Activated CD8-positive, alpha-beta memory T cell treated with anti-CD3 and anti-CD28 coated beads, Interleukin-2, amount 50 U/mL, for 48 hours (primary cell): ENCODE measurements at regions not wholly inside any gene's neighbourhood (a gene's known extent, or its start where the extent isn't known, plus 50 kb on each side); places are given as distances from the start of the nearest gene placed in this dataset.

Source experiments
- DNase-seq: peaks from one replicate; pipeline ENCODE4 v3.0.0-alpha.2; 2020

DNA sequence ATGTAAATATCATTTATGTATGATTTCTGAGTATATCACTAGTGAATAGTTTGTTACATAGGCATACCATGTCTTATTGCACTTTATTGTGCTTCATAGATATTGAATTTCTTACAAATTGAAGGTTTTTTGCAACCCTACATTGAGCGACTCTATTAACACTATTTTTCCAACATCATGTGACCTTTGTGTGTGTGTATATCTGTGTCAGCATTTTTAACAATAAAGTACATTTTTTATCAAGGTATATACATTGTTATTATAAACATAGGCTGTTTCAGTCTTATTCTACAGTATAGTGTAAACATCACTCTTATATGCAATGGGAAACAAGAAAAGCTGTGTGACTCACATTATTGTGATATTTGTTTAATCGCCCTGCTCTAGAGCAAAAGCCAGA is 1944.9 kb downstream of the TP53TG3F start:
- no peak for DNase-seq

DNA sequence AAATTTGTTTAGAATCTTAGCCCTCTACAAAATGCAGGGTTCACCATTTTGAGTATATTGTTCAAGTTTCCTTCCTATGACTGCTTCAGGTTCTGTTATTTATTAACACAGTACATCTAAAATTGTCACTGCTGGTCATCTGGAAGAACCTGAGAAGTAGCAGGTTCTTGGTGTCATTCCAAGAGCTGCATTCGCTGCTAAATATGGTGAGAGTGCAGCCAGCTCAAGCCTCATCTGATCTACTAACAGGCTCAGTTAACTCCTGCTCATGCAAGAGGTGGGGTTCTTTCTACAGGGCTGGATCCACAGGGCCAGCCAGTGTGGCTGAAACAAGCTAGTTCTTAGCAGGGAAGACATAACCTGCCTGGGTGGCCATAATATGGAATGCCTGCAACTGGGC is 1946.1 kb downstream of the TP53TG3F start:
- no peak for DNase-seq

DNA sequence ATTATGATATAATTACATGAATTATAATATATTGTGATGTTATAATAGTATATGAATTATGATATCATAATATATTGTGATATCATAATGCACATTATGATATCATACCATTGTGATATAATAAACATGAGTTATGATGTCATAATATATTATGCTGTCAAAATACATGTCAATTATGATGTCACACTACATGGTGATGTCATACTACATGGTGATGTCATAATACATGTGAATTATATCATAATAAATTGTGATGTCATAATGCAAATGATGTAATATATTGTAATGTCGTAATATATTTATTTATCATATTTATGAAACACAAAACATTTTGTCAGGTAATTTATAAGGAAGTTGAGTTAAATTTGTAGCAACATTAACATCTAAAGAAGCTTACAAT is 1950.1 kb downstream of the TP53TG3F start:
- no peak for DNase-seq

DNA sequence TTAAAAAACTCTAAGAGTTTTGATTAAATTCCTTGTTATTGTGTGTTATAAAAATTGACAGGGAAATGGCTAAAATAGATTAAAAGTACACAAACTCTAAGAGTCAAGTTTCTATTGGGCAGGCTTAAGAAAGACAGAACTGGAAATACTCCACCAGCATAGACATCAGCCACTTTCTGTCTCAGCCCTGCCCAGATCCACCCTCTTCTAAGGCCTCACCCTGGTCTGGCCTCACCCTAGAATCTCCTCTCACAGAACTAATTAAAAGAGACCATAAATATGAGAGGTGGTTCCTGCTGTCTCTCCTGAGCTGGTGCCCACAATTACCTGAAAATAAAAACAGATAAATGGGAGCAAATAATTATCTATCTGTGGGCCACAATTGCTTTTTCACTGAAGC is 1951.0 kb downstream of the TP53TG3F start:
- no peak for DNase-seq

DNA sequence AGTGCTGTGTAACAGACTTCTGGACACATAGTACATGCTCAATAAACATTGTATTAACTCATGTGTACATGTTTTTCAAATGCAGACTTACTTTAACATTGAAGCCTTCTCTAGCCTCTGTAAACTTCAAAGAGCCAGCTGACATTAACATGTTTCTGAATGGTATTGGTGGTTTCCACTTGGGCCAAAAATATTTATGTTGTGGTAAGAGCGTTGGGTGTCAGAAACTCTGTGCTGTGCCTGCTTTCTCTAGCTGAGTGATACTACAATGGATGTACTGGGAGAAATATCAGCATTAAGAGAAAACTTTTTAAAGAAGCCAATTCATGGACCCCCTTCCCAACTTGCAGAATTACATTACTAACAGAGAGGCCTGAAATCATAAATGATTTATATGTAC is 1951.7 kb downstream of the TP53TG3F start:
- DNase-seq: no peak

DNA sequence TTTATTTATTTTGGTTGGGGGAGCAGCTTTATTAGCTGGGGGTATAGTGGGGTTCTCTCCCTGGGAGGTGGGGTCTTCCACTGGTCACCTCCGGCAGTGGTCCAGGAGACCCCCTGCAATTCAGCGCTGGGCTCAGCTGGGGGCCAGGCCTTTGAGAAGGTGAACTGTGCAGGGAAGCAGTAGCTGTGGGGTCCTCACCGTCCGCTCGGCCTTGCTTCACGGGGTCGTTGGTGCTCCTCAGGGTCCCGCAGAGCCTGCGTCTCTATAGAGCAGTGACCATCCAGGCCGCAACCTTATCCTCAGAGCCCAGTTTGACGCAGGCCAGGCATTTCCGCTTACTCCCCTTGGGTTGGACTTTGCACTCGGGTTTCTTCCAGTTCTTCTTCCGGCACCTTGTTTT is 1954.7 kb downstream of the TP53TG3F start:
- DNase-seq: no peak

DNA sequence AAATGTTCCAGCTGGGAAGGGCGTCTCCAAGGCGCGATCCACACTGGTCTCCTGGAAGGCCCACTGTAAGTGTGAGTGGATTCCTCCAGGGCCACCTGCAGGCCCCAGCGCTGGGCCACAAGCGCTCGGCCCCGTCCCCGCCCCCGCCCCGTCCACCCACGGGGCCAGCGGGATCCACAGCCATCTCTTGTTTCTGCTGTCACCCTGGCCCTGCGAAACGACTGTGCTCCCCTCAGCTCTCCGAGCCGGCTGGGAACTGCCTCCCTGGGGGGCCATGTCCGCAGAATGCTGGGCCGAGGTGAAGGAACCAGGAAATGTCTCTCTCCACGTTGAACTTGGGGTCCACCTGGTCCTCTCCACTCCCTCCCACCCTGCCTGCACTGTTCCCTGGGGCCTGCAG is 1955.2 kb downstream of the TP53TG3F start:
- DNase-seq: no peak

DNA sequence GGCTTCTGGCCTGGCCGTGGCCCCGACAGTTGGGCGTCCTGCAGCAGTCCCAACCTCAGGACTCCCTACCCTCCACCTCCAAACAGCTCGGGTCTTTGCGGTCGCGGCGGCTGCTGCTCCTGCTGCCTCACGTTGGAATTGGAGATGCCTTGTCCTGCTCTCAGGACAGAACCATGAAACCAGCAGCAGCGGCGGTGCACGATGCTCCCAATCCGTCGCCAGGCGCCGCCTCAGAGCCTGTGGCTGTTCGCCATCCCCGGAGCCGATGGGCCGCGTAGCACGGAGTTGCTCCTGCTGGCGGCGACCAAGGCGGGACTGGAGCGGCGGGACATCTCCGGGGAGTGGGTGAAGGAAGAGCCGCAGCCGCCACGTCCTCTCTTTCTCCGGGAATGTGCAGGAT is 1965.9 kb downstream of the TP53TG3F start:
- no peak for DNase-seq

DNA sequence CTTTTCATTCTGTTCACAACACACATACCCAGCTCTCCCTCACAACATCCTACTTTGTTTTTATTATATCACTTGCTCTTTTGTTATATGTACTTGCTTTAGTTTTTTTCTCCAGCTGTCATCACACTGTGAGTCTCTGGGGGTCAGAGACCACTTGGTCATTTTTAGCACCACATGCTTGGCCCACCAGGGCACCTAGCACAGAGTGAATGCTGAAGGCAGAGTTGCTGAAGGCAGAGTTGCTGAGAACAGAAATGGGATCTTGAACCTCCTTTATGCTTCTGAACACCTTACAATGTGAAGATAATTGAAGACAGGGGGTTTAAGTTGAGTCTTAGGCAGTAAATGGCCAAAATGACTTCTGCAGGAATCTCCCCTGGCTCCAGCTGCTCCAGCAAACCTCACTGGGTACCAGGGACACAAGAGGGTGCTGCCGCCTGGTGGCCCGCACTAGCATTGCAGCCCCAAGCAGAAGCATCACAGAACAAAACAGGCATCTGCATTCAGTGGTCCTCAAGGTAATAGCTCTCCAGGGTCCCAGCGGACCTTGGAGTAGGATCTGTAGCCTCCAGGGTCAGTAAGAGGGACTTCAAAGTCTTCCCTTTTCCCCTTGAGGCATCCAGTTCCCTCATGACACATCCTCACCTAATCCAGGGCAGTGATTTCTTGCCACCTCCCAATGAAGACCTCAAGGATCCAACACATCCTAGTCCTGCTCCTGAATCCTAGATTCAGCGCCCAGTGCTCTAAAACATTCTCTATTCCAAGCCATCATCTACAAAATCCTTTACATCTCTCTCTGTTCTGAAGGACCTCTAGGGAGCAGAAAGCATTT is 1972.6 kb downstream of the TP53TG3F start:
- DNase-seq: no peak

DNA sequence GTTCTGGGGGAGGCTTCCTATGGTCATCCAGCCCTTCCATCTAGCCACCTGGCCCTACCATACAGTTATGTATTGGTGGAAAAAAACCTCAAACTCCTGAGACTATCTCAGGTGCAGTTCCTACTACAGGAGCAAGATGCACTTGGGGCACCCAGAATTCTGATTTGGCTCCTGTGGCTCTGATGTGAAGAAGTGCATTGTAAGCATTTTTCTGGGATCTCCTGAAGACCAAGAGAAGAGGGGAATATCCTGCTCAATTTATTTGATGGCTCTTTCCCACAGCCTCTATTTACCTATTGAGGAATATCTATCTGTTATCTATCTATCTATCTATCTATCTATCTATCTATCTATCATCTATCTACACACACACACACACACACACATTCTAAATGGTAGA is 1981.5 kb downstream of the TP53TG3F start:
- DNase-seq: no peak

DNA sequence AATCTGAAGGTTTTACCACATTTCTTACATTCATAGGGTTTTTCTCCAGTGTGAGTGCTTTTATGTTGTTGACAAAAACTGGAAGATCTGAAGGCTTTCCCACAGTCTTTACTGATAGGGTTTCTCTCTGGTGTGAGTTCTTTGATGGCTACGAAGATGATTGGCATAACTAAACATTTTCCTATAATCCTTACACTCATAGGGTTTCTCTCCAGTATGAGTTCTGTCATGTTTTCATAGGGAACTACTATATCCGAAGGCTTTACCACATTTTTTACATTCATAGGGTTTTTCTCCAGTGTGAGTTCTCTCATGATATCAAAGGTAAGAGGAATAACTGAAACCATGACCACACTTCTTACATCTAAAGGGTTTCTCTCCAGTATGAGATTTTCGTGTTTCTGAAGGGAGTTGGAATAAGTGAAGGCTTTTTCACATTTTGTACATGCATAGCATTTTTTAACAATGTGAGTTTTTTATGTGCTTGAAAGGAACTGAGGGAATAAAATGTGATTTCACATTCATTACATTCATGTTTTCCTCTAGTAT is 1987.7 kb downstream of the TP53TG3F start:
- DNase-seq: no peak

DNA sequence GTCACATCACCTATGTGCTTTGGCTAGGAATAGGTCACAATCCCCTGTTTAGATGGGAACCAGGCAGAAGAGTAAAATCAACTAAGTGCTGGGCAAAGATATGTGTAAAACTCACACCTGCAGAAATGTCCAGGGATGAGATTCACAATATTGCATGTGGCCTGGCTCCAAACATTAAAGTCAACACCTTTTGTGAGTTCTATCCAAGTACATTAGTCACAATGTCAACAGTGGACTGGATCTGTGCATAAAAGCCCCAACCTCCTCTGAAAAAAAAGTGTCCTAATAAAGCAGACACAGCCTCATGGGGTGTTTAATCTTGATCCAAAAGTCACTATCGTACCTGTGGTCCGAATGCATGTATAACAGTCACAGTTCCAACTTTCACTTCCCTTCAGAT is 1990.3 kb downstream of the TP53TG3F start:
- no peak for DNase-seq

DNA sequence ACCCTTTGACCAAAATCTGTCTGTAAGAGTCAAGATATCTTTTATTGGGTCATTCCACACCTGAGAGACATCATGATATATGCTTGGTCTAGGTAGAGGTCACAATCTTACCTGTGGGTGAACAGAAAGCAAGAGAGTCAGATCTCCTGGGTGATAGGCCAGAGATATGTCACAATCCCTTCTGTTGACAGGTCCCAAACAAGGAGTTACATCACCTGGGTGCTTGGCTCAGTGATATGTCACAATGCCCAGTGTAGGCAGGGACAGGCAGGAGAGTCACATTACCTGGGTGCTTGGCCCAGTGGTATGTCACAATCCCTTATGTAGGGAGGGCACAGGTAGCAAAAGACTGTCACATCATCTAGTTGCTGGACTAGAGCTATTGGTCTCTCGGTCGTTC is 1991.2 kb downstream of the TP53TG3F start:
- DNase-seq: no peak

DNA sequence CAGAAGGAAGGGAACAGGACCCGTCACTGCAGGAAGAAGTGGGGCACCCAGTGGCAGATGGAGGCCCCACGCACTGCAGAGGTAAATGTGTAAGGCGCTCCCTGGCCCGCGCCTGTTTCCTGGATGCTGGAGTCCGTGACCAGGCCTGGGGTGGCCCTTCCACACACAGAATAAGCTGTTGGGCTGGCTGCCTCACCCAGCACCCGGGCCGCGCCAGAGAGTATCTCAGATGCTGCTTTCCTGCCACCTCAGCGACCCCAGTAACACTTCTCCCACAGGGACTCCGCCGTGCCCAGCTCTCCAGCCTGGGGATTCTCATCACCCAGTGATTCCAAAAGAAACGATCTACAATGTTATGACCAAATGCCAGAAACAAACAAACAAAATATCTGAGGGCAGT is 1993.1 kb downstream of the TP53TG3F start:
- no peak for DNase-seq

DNA sequence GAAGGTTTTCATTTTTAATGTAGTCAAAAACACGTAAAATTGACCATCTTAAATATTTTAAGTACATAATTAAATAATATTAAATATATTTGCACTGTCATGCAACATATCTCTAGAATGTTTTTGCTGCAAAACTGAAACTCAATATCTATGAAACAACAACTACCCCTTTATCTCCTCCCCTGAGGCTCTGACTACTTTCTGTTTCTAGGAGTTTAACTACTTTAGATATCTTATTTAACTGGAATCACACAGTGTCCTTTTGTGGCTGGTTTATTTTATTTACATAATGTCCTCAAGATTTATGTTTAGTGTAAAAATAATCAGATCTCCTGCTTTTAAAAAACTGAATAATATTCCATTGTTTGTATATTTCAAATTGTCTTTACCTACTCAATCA is 2003.9 kb downstream of the TP53TG3F start:
- DNase-seq: no peak

DNA sequence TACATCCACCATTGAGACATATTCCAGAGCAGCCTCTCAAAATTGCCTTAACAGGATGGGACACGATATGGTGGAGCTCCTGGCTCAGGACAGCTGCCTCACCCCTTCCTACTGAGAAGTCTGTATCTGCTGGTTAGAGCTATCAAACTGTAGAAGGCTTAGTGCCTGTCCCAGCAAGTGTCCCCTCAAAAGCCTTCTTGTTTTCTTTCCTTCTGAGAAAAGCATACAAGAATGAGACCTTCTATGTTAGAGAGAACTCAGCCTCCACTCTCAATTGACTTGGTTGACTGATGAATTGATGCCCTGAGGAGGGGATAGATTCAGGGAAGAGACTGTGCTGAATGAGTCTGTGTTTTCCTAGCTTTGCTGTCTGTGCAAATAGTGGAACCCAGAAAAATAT is 2020.9 kb downstream of the TP53TG3F start:
- no peak for DNase-seq

DNA sequence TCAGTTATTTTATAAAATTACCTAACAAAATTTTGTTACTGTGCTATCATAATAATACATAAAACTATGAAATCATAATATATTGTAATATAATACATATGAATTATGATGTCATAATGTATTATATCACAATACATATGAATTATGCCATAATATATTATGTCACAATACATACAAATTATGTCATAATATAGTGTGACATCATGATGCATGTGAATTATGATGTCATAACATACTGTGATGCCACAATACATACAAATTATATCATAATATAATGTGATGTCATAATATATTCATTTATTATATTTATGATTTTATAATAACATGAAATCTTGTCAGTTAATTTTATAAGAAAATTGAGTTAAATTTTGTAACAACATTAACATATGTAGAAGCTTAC is 2021.6 kb downstream of the TP53TG3F start:
- no peak for DNase-seq

DNA sequence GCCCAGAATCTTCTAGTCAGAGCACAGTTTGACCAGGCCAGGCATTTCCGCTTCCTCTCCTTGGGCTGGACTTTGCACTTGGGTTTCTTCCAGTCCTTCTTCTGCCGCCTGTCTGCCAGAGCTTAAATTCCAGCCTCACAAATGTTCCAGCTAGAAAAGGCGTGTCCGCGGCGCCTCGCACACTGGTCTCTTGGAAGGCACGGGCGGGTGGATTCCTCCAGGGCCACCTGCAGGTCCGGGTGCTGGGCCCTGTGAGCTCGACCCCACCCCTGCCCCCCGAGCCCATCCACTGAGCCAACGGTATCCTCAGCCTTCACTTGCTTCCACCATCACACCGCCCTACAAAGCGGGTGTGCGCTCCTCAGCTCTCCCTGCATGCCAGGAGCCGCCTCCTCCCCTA is 2026.5 kb downstream of the TP53TG3F start:
- no peak for DNase-seq

DNA sequence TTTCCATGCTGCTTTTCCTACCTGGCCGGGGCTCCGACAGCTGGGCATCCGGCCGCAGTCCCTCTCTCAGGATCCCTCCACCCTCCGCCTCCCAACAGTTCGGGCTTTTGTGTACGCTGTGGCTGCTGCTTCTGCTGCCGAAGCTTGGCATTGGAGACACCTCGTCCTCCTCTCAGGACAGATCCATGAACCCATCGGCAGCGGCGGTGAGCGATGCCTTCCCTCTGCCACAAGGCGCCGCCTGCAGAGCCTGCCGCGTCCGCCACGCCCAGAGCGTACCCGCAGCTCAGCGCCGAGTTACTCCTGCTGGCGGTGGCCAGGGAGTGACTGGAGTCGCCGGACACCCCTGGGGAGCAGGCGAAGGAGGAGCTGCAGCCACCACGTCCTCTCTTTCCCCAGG is 2032.8 kb downstream of the TP53TG3F start:
- DNase-seq: no peak

DNA sequence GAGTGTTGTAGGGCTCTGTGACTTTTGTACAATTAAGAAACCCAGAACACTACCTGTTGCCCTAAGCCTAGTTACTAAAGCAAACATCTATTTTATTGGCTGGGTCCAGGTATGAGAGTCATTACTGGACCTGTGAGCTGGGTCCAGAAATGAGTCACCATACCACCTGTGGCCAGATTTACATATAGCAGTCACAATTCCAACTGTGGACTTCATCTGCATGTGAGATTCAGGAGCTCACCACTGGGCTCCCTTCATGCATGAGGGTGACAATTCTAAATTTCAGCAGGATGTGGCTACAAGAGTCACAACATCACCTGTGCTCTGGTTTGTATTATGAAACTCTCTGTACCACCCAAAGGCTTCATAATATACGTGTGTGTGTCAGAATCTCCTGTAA is 2038.0 kb downstream of the TP53TG3F start:
- no peak for DNase-seq

DNA sequence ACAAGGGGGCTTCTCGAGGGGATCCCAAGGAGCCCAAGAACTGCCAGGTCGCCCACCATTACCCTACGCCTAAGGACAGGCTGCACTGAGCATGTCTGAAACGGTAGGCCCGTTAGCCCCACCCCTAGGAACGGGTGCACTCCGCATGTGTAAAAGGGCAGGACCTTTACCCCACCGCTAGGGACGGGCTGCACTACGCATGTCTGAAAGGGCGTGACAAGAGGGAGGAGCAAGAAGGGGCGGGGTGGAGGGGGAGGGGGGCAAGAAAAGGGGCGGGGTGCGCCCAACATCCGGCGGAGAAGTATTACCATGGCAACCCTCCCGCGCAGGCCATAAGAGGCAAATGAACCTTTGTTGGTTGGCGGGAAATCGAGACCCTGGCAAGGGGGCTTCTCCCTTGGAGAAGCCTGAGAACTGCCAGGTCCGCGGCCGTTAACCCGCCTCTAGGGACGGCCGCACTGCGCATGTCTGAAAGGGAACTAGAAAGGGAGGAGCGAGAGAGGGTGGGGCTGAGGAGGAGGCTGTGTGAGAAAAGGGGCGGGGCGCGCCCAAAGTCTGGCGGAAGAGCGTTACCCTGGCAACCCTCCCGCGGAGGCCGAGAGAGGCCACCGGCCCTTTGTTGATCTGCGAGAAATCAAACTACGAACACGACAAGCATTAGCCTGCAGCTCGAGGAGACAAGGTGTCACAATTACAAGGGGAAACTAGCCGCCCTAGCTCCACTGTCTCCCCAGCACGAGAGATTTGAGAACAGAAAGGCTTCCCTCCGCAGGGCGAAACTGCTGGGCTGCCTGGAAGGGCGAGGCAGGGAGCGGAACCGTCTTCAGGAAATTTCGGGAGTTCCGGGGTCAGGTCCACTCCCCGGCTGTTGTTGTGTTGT is 2046.8 kb downstream of the TP53TG3F start:
- DNase-seq: no peak

DNA sequence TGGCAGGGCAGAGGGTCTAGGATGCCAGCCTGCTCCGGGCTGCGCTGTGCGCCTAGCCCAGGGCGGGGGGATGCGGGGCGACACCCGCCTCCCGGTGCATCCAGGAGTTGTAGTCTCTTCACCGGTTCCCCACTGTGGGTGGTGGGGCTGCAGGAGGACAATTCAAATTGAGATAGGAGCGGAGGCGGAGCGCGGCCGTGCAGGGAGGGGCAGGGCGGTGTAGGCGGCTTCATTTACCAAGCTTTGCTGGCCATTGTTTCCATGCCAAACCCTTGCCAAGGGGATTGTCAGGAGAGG is 2047.4 kb downstream of the TP53TG3F start:
- no peak for DNase-seq

DNA sequence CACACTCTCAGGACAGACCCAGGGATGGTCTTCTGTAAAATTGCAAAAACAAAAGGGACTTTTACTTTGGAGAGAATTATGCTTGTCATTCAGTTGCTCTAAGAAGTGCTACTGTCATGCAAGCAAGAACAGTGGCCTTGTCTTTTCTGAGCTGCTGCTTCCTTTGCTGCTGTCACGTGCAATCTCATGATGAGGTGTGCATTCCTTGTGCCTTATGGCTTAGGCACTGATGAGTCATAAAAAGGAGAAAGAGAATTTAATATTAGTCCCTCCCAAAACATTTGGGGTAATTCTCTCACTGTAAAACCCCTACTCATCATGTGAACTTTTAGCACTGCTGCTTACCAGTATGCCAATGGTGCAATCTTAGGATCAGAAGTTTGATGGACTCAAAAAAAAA is 2051.3 kb downstream of the TP53TG3F start:
- DNase-seq: no peak

DNA sequence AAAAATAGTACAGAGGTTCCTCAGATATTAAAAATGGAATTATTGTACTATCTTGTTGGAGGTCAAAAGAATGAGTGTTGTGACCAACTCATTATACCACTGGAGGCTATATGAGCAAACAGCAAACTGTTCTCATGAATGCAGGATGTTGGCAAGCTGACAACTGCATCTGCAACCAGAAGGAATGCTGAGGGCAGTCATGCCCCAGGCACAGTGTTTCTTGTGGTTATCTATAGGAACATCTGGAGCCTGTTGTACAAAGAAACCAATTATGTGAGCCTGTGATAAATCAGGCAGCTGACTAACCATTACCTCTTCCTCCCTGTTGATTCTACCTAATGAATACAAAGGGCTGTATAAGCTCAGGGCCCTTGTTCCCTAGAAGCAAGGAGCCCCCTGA is 2057.1 kb downstream of the TP53TG3F start:
- no peak for DNase-seq
